A673 (cell line): ENCODE measurements at regions not wholly inside any gene's neighbourhood (a gene's known extent, or its start where the extent isn't known, plus 50 kb on each side); places are given as distances from the start of the nearest gene placed in this dataset.

Experiments
- BruUV-seq: library from RNA; stranded (reverse); fragments of 400-500 nt; replicated peaks from 2 replicates; lab custom pipeline; 2021; lab: Mats Ljungman, UMichigan
- CTCF ChIA-PET: fragments of 300-600 bp; sonication (Branson Sonifier 250); formaldehyde crosslinking; loops from one replicate; lab custom pipeline; 2022; ENCODE audit warnings: antibody characterized with exemption; lab: Charles Lee
- POLR2A ChIA-PET: fragments of 300-600 bp; sonication (Branson Sonifier 250); formaldehyde crosslinking; loops from one replicate; lab custom pipeline; 2022; ENCODE audit warnings: antibody characterized with exemption; ENCODE audit not compliant: low non-redundant PET; lab: Charles Lee
- DNase-seq: peaks from one replicate; pipeline ENCODE4 v3.0.0-alpha.2; 2015; ENCODE audit warnings: low spot score
- H3K27ac ChIP-seq: fragments of 200-600 bp; sonication (generic); 2 replicates; pipeline ENCODE4 v1.5.1; 2016; ENCODE audit warnings: mixed run types, low read depth, mild to moderate bottlenecking, mixed read lengths, antibody characterized with exemption, low read length; ENCODE audit not compliant: poor library complexity, severe bottlenecking
- H3K27me3 ChIP-seq: fragments of 200-600 bp; sonication (generic); replicated peaks from 2 replicates; pipeline ENCODE4 v1.6.1; 2017; ENCODE audit warnings: mixed run types, low read depth, mild to moderate bottlenecking, mixed read lengths, antibody characterized with exemption, low read length; ENCODE audit not compliant: insufficient read depth, poor library complexity
- H3K36me3 ChIP-seq: fragments of 200-600 bp; sonication (generic); 2 replicates; pipeline ENCODE4 v1.6.1; 2016; ENCODE audit warnings: mixed run types, mild to moderate bottlenecking, mixed read lengths, antibody characterized with exemption, low read length; ENCODE audit not compliant: insufficient read depth, poor library complexity, severe bottlenecking
- H3K4me1 ChIP-seq: fragments of 200-600 bp; sonication (generic); 2 replicates; pipeline ENCODE4 v1.6.1; 2017; ENCODE audit warnings: mixed run types, mild to moderate bottlenecking, mixed read lengths, antibody characterized with exemption, low read length; ENCODE audit not compliant: insufficient read depth, poor library complexity, severe bottlenecking
- H3K4me3 ChIP-seq: fragments of 200-600 bp; sonication (generic); 2 replicates; pipeline ENCODE4 v1.5.1; 2016; ENCODE audit warnings: low read depth, mixed run types, mild to moderate bottlenecking, mixed read lengths, low read length; ENCODE audit not compliant: poor library complexity, severe bottlenecking
- H3K9me3 ChIP-seq: fragments of 200-600 bp; sonication (generic); 2 replicates; pipeline ENCODE4 v1.6.1; 2016; ENCODE audit warnings: mixed run types, low read depth, mild to moderate bottlenecking, mixed read lengths, antibody characterized with exemption, low read length; ENCODE audit not compliant: poor library complexity, severe bottlenecking
- CTCF ChIP-seq: fragments of 300-800, 200-600 bp; sonication (generic); conservative IDR thresholded peaks from 2 replicates; pipeline ENCODE4 v1.5.1; 2017; ENCODE audit warnings: low read depth, mild to moderate bottlenecking, antibody characterized with exemption, low read length, moderate library complexity, mixed read lengths
- EZH2 ChIP-seq: fragments of 200-600 bp; sonication (generic); IDR thresholded peaks from 2 replicates; pipeline ENCODE4 v1.6.1; 2017; ENCODE audit warnings: borderline replicate concordance, low read depth, mild to moderate bottlenecking, mixed read lengths, antibody characterized with exemption, low read length; ENCODE audit not compliant: poor library complexity, severe bottlenecking
- intact Hi-C: fragments of 100-400 bp; cut with micrococcal nuclease; formaldehyde crosslinking; loops from one replicate; pipeline ENCODE4 v1.10.0; 2022; ENCODE audit not compliant: unreplicated experiment

GRCh38 chr3:192009903-192010302, 548.9 kb downstream of the PYDC2 start:
- TF ChIP-seq EZH2 (no peak), CTCF (no peak)
- Histone ChIP-seq H3K9me3 (no peaks in the 10 kb centered on the region), H3K27me3 (no peaks in the 10 kb centered on the region), H3K36me3 (no peaks in the 10 kb centered on the region), H3K27ac (no peak overlapping the region), H3K4me1 (no peaks in the 10 kb centered on the region), H3K4me3 (no peak overlapping the region)
- ChIA-PET CTCF (no interaction called here), POLR2A (no interaction called here)
- intact Hi-C loops: no loop called here
- no peak for DNase-seq
- BruUV-seq: no TSS peak

GRCh38 chr3:192010490-192010889, 549.5 kb downstream of the PYDC2 start:
- POLR2A ChIA-PET: no interaction called here
- no peak for DNase-seq
- BruUV-seq: no TSS peak
- H3K36me3 ChIP-seq: no peaks in the 10 kb centered on the region
- H3K27ac ChIP-seq: no peak overlapping the region
- H3K4me1 ChIP-seq: no peaks in the 10 kb centered on the region
- TF ChIP-seq CTCF (no peak), EZH2 (no peak)
- H3K27me3 ChIP-seq: no peaks in the 10 kb centered on the region
- no peaks in the 10 kb centered on the region for H3K9me3 ChIP-seq
- intact Hi-C loops: no loop called here
- CTCF ChIA-PET: no interaction called here
- no peak overlapping the region for H3K4me3 ChIP-seq

- Histone ChIP-seq H3K27me3 (no peaks in the 10 kb centered on the region), H3K4me3 (no peak overlapping the region), H3K9me3 (no peaks in the 10 kb centered on the region), H3K36me3 (no peaks in the 10 kb centered on the region), H3K27ac (no peak overlapping the region), H3K4me1 (no peaks in the 10 kb centered on the region)
- DNase-seq: no peak
- TF ChIP-seq CTCF: no peak
- no peak for TF ChIP-seq EZH2
- ChIA-PET POLR2A (no interaction called here), CTCF (no interaction called here)
- intact Hi-C loops: no loop called here
- no TSS peak for BruUV-seq
Observed at GRCh38 chr3:192011137-192011536, 550.2 kb downstream of the PYDC2 start.
